ENCODE measurements at regions not wholly inside any gene's neighbourhood (a gene's known extent, or its start where the extent isn't known, plus 50 kb on each side); places are given as distances from the start of the nearest gene placed in this dataset.

DNA sequence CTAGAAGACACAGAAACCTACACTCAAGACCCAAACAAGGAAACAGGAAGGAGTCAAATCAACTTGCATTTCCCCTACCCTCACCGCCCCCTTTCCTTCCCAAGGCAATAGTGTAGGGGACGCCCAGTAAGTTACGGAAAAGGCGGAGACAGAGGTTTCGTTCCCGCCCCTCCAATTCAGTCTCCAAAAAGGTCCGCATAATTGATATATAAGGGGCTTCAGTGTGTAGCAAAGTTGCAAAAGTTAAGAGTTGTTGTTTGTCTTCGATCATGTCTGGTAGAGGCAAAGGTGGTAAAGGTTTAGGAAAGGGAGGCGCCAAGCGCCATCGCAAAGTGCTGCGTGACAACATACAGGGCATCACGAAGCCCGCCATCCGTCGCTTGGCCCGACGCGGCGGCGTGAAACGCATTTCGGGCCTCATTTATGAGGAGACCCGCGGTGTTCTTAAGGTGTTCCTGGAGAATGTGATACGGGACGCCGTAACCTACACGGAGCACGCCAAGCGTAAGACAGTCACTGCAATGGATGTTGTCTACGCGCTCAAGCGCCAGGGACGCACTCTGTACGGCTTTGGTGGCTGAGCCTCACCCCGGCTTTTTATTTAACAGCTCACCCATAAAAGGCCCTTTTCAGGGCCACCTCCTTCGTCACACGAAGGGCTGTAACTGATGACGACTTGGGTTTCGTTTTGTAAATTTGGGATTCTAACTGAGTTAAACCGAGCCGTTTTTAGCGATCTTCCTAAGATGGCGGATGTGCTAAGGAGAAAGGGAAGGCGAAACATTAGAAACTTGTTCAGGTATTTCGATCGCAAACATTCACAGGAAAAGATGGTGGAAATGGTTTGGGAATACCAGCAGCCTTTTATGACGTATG lies 124.6 kb upstream of the BTN3A2 start:
- DNase-seq (ENCODE audit: low spot score) (no peak), ATAC-seq (ENCODE audit: low FRiP score) (no peak)
- TF ChIP-seq CTCF (IDR thresholded peaks at IDR 0.05), result no peak

GRCh38 chr6:26241033-26241895 lies 123.7 kb upstream of the BTN3A2 start:
- no peak for TF ChIP-seq CTCF (IDR thresholded peaks at IDR 0.05)
- ATAC-seq (ENCODE audit: low FRiP score) (no peak), DNase-seq (ENCODE audit: low spot score) (no peak)

GRCh38 chr6:26243132-26243531 lies 121.9 kb upstream of the BTN3A2 start:
- TF ChIP-seq CTCF (IDR thresholded peaks at IDR 0.05), result no peak
- no peak for ATAC-seq (ENCODE audit: low FRiP score)
- no peak for DNase-seq (ENCODE audit: low spot score)

- ATAC-seq (ENCODE audit: low FRiP score), result no peak
- DNase-seq (ENCODE audit: low spot score), result no peak
- no peak for TF ChIP-seq CTCF (IDR thresholded peaks at IDR 0.05)
Measured at GRCh38 chr6:26243752-26244151, 121.2 kb upstream of the BTN3A2 start.

GRCh38 chr6:26246058-26246457 lies 118.9 kb upstream of the BTN3A2 start:
- no peak for TF ChIP-seq CTCF (IDR thresholded peaks at IDR 0.05)
- no peak for ATAC-seq (ENCODE audit: low FRiP score)

GRCh38 chr6:26246553-26246952 lies 118.4 kb upstream of the BTN3A2 start:
- no peak for TF ChIP-seq CTCF (IDR thresholded peaks at IDR 0.05)
- ATAC-seq (ENCODE audit: low FRiP score) (no peak), DNase-seq (ENCODE audit: low spot score) (no peak)

More at GRCh38 chr6:26246058-26246457, 118.9 kb upstream of the BTN3A2 start:
- no peak for DNase-seq (ENCODE audit: low spot score)

Measured in omental fat pad (tissue), 3 donors.